ENCODE measurements at regions not wholly inside any gene's neighbourhood (a gene's known extent, or its start where the extent isn't known, plus 50 kb on each side); places are given as distances from the start of the nearest gene placed in this dataset.
"Not testable (repeated sequence)": the region's sequence is repeated elsewhere in the genome, so short reads cannot be mapped to it uniquely, and the experiment has no call there.

DNA sequence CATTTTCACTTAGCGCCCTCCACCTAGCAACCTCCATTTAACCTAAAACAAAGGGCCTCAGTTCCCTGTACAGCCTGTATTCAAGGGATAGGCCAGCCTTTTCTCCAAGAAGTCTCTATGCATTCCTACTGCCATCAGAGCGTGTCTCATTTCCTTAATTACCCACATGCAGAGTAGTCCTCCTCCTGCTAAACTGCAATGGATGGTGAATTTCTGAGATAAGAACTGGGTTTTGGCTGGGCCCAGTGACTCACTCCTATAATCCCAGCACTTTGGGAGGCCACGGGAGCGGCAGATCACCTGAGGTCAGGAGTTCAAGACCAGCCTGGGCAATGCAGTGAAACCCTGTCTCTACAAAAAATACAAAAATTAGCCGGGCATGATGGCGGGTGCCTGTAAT lies 71.1 kb upstream of the GPR158 start:
- no peak overlapping the region for H3K27ac ChIP-seq
- ChIA-PET POLR2A (ENCODE audit: low non-redundant PET) (no interaction called here), CTCF (interaction anchor here (0.7 kb wide), 1 partner anchor 9 kb away, joined by 4 read pairs; no protein-coding TSS in a partner anchor)
- TF ChIP-seq, protein P1, sequence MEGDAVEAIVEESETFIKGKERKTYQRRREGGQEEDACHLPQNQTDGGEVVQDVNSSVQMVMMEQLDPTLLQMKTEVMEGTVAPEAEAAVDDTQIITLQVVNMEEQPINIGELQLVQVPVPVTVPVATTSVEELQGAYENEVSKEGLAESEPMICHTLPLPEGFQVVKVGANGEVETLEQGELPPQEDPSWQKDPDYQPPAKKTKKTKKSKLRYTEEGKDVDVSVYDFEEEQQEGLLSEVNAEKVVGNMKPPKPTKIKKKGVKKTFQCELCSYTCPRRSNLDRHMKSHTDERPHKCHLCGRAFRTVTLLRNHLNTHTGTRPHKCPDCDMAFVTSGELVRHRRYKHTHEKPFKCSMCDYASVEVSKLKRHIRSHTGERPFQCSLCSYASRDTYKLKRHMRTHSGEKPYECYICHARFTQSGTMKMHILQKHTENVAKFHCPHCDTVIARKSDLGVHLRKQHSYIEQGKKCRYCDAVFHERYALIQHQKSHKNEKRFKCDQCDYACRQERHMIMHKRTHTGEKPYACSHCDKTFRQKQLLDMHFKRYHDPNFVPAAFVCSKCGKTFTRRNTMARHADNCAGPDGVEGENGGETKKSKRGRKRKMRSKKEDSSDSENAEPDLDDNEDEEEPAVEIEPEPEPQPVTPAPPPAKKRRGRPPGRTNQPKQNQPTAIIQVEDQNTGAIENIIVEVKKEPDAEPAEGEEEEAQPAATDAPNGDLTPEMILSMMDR (conservative IDR thresholded peaks at IDR 0.05; ENCODE audit: low read depth), result no peak
- DNase-seq (ENCODE audit: low spot score), result no peak

DNA sequence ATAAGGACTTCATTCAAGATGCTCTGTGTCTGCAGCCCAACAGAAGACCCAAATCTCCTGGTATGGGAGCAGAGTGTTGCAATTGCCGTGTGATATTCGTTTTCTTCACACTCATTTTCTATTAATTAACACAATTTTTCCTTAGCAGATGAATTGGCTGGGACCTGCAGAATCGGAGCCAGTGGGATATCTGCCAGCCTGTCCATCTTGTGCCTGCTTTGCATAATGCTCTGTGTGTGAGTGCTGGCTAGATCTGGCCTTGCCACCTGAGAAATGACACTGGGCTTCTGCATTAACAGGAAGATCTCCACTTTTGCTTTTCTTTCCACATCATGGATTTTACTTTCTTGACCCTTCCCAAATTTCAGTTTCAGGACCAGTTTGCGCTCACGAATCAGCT lies 70.4 kb upstream of the GPR158 start:
- TF ChIP-seq, protein P1 (conservative IDR thresholded peaks at IDR 0.05; ENCODE audit: low read depth), result no peak
- ChIA-PET POLR2A (ENCODE audit: low non-redundant PET) (no interaction called here), CTCF (interaction anchor here (0.6 kb wide), 1 partner anchor 23 kb away, joined by 4 read pairs; no protein-coding TSS in a partner anchor)
- H3K27ac ChIP-seq, result no peak overlapping the region
- DNase-seq (ENCODE audit: low spot score), result no peak

DNA sequence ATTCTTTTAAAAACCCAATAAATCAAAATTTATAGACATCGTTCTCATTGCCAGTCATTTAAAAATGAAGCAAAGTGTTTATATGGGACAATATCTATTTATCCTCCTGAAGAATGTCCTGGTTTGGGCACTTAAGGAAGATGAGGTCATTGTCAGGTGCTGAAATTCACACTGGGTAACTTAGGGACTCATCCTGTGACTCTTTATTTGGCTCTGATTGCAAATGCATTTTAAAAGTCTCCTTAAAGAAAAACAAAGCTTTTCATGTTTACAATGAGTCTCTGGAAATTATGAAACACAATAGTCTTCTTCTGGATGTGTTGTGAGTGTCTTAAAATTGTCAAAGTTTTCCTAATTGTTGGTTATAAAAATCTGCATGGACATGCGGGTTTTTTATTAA lies 69.5 kb upstream of the GPR158 start:
- TF ChIP-seq, protein P1 (conservative IDR thresholded peaks at IDR 0.05; ENCODE audit: low read depth), result no peak
- ChIA-PET CTCF (interaction anchor here (0.8 kb wide), 1 partner anchor 121 kb away, joined by 6 read pairs; no protein-coding TSS in a partner anchor), POLR2A (ENCODE audit: low non-redundant PET) (no interaction called here)
- H3K27ac ChIP-seq, result no peak overlapping the region
- no peak for DNase-seq (ENCODE audit: low spot score)

DNA sequence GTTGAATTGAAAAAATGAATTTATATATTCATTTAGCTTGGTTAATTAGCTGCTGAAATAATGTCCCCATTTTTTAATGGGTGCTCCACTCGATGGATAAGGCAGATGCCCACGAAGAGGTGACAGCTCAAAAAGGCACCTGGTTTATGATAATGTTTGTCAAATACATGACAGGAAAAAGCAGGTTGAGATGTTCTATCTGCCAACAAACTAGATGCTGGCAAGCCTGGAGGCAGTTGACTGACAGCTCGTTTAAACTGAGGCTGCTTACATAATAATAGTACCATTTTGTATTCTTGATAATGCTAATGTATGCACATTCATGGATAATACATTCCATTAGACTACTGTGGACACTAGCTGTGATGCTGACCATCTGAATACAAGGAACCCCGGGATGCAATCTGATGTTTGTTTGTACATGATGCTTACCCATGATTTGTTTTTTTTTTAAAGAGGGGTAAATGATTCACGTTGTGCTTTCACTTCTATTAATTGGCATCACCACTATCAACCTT lies 69.0 kb upstream of the GPR158 start:
- H3K27ac ChIP-seq, result no peak overlapping the region
- DNase-seq (ENCODE audit: low spot score), result no peak
- TF ChIP-seq, protein P1 (conservative IDR thresholded peaks at IDR 0.05; ENCODE audit: low read depth), result no peak
- ChIA-PET POLR2A (ENCODE audit: low non-redundant PET) (no interaction called here), CTCF (interaction anchor here (0.8 kb wide), 1 partner anchor 120 kb away, joined by 6 read pairs; no protein-coding TSS in a partner anchor)

DNA sequence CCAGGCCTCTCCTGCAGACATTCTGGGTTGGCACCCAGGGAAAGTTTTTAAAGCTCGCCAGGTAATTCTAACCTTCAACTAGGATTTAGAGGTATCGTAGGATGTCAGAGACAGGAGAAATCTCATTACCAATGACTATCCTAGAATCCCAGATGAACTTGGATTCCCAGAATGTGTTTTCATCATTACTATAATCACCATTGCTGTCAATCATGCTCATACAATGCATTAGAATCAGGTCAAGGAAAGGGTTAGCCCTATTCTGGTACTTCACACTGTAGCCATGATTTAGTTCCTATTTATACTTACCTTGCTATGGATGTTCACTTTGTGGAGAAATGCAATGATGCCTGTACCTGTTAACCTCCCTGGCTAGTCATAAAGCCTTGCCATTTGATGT lies 67.0 kb upstream of the GPR158 start:
- ChIA-PET CTCF (no interaction called here), POLR2A (ENCODE audit: low non-redundant PET) (no interaction called here)
- DNase-seq (ENCODE audit: low spot score), result no peak
- TF ChIP-seq, protein P1 (conservative IDR thresholded peaks at IDR 0.05; ENCODE audit: low read depth), result no peak
- no peak overlapping the region for H3K27ac ChIP-seq

DNA sequence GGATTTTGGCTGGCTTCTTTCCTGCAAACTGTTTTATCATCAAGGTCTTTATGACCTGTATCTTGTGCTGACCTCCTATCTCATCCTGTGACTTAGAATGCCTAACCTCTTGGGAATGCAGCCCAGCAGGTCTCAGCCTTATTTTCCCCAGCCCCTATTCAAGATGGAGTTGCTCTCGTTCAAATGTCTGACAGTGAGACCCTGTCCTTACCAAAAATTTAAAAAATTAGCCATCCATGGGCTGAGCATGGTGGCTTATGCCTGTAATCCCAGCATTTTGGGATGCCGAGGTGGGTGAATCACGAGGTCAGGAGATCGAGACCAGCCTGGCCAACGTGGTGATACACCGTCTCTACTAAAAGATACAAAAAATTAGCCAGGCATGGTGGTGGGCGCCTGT lies 64.9 kb upstream of the GPR158 start:
- CTCF ChIA-PET, result interaction anchor here (0.7 kb wide), 1 partner anchor 9 kb away, joined by 3 read pairs; no protein-coding TSS in a partner anchor
- DNase-seq (ENCODE audit: low spot score); H3K27ac ChIP-seq; POLR2A ChIA-PET (ENCODE audit: low non-redundant PET): not testable (repeated sequence)

DNA sequence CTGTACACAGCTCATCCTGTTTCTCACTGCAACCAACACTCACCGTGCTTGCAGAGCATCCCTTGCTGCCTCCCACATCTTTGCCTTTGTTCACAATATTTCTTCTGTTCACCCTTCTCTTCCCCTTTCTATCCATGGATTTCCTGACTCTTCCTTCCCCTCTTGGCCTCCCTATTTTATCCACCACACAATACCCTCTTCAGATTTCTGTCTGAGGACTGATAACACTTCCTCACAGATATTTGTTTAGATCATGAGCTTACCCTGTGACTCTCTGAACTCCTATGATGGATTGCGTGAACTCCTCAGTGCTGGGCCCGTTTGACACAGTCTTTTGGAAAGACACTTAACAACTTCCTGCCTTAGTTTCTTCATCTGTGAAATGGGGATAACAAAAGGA lies 62.8 kb upstream of the GPR158 start:
- ChIA-PET CTCF (interaction anchor here (0.7 to 2.0 kb wide), 2 partner anchors 115 kb away, joined by 3 to 17 read pairs; no protein-coding TSS in a partner anchor), POLR2A (ENCODE audit: low non-redundant PET) (no interaction called here)
- H3K27ac ChIP-seq, result no peak overlapping the region
- DNase-seq (ENCODE audit: low spot score), result no peak
- TF ChIP-seq, protein P1 (conservative IDR thresholded peaks at IDR 0.05; ENCODE audit: low read depth), result no peak

All from RWPE1 (cell line).